ENCODE measurements at regions not wholly inside any gene's neighbourhood (a gene's known extent, or its start where the extent isn't known, plus 50 kb on each side); places are given as distances from the start of the nearest gene placed in this dataset.
"Not testable (repeated sequence)": the region's sequence is repeated elsewhere in the genome, so short reads cannot be mapped to it uniquely, and the experiment has no call there.

DNA sequence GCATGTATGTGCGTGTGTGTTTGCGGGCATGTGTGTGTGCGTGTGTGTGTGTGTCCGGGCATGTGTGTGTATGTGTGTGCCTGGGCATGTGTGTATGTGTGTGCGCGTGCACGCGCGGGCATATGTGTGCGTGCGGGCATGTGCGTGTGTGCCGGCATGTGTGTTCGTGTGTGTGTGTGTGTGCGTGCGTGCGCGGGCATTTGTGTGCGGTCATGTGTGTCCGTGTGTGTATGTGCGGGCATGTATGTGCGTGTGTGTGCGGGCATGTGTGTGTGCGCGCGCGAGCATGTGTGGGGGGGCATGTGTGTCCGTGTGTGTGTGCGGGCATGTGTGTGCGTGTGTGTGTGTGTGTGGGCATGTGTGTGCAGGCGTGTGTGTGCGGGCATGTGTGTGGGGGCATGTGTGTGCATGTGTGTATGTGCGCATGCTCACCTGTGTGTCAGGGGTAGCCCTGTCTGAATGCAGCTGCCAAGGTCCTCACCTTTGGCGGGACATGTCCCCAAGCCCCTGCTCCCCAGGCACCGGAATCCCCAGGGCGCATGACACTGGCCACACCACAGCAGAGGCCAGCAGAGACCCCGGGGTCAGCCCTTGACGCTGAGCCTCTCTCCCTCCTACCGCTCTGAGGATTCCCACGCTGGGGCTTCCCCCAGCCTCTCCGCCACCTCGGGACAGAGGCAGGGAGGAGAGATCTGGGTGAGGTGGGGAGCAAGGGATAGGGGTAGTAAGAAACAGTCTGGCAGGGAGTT lies 109.5 kb upstream of the NCOR2 start:
- no peak overlapping the region for H3K9ac ChIP-seq
- H3K27ac ChIP-seq: no peak overlapping the region
- no peaks in the 10 kb centered on the region for H3K4me1 ChIP-seq
- no peaks in the 10 kb centered on the region for H3K79me2 ChIP-seq
- H3K27me3 ChIP-seq (ENCODE audit: control insufficient read depth, insufficient read depth, low read length): no peaks in the 10 kb centered on the region
- TF ChIP-seq, protein P1, sequence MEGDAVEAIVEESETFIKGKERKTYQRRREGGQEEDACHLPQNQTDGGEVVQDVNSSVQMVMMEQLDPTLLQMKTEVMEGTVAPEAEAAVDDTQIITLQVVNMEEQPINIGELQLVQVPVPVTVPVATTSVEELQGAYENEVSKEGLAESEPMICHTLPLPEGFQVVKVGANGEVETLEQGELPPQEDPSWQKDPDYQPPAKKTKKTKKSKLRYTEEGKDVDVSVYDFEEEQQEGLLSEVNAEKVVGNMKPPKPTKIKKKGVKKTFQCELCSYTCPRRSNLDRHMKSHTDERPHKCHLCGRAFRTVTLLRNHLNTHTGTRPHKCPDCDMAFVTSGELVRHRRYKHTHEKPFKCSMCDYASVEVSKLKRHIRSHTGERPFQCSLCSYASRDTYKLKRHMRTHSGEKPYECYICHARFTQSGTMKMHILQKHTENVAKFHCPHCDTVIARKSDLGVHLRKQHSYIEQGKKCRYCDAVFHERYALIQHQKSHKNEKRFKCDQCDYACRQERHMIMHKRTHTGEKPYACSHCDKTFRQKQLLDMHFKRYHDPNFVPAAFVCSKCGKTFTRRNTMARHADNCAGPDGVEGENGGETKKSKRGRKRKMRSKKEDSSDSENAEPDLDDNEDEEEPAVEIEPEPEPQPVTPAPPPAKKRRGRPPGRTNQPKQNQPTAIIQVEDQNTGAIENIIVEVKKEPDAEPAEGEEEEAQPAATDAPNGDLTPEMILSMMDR (IDR thresholded peaks at IDR 0.05): no peak
- H3K36me3 ChIP-seq (ENCODE audit: control insufficient read depth, insufficient read depth, low read length): no peaks in the 10 kb centered on the region
- no peak overlapping the region for H3K4me2 ChIP-seq (ENCODE audit: low read length)
- H3K9me3 ChIP-seq (ENCODE audit: control insufficient read depth, low read length): no peaks in the 10 kb centered on the region
- H3K4me3 ChIP-seq (ENCODE audit: low read depth, low read length): no peak overlapping the region
- H2AFZ ChIP-seq: no peak overlapping the region

DNA sequence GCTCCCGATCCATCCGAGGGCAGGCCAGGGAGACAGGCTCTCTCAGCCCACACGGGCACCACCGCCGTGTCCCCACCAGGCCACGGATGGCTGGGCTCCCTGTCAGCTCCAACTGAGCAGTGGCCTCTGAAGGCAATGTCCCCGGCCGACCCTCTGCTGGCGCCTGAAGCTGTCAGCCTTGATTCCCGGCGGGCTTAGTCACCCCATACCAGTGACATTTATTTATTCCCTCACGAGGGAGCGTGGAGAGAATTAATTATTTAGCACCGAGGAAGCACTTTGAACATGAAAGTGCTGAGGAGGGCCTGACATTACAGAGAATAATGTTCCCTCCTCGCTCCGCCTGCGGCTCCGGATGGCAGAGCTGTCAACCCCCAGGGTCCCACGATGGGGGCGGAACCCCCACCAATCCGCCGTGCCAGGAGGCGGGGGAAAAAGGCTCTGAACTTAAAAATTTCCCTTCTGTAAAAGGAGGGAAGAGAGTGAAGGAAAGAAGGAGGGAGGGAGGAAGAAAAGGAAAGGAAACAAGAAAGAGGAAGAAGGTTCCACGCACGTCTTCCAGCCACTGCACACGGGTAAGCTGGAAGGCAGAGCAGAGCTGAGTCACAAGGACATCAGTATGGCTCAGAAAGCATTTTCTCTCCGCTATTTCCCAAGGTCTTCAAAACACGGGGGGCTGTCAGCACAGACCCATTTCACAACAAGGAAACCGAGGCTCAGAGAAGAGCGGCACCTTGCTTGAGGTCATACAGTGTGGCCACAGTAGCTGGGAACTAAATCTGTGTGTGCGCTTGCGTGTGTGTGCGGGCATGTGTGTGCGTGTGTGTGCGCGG lies 108.7 kb upstream of the NCOR2 start:
- H3K9me3 ChIP-seq (ENCODE audit: control insufficient read depth, low read length): no peaks in the 10 kb centered on the region
- no peaks in the 10 kb centered on the region for H3K27me3 ChIP-seq (ENCODE audit: control insufficient read depth, insufficient read depth, low read length)
- H3K4me1 ChIP-seq: no peaks in the 10 kb centered on the region
- H3K27ac ChIP-seq: no peak overlapping the region
- H3K9ac ChIP-seq: no peak overlapping the region
- no peaks in the 10 kb centered on the region for H3K36me3 ChIP-seq (ENCODE audit: control insufficient read depth, insufficient read depth, low read length)
- H3K4me2 ChIP-seq (ENCODE audit: low read length): no peak overlapping the region
- TF ChIP-seq, protein P1 (IDR thresholded peaks at IDR 0.05): no peak
- no peak overlapping the region for H2AFZ ChIP-seq
- no peaks in the 10 kb centered on the region for H3K79me2 ChIP-seq
- H3K4me3 ChIP-seq (ENCODE audit: low read depth, low read length): no peak overlapping the region

DNA sequence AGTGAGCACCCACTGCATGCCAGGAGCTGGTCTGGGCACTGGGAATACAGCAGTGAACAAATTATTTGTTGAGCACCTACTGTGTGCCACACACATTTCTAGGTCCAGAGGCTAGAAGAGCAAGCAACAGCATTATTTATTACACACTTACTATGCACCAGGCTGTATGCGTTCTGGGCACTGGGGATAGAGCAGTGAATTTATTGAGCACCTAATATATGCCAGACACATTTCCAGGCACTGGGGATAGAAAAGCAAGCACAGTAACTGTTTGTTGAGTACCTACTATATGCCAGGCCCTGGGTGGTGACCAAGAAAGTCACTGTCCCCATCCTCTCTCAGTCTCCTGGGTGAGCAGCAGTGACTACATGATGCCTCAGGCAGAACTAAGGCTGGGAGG lies 107.5 kb upstream of the NCOR2 start:
- no peak overlapping the region for H3K9ac ChIP-seq
- H3K27ac ChIP-seq: no peak overlapping the region
- H2AFZ ChIP-seq: no peak overlapping the region
- H3K79me2 ChIP-seq: no peaks in the 10 kb centered on the region
- no peaks in the 10 kb centered on the region for H3K27me3 ChIP-seq (ENCODE audit: control insufficient read depth, insufficient read depth, low read length)
- no peaks in the 10 kb centered on the region for H3K9me3 ChIP-seq (ENCODE audit: control insufficient read depth, low read length)
- no peak overlapping the region for H3K4me2 ChIP-seq (ENCODE audit: low read length)
- H3K4me3 ChIP-seq (ENCODE audit: low read depth, low read length): no peak overlapping the region
- H3K4me1 ChIP-seq: no peaks in the 10 kb centered on the region
- TF ChIP-seq, protein P1 (IDR thresholded peaks at IDR 0.05): no peak
- no peaks in the 10 kb centered on the region for H3K36me3 ChIP-seq (ENCODE audit: control insufficient read depth, insufficient read depth, low read length)

DNA sequence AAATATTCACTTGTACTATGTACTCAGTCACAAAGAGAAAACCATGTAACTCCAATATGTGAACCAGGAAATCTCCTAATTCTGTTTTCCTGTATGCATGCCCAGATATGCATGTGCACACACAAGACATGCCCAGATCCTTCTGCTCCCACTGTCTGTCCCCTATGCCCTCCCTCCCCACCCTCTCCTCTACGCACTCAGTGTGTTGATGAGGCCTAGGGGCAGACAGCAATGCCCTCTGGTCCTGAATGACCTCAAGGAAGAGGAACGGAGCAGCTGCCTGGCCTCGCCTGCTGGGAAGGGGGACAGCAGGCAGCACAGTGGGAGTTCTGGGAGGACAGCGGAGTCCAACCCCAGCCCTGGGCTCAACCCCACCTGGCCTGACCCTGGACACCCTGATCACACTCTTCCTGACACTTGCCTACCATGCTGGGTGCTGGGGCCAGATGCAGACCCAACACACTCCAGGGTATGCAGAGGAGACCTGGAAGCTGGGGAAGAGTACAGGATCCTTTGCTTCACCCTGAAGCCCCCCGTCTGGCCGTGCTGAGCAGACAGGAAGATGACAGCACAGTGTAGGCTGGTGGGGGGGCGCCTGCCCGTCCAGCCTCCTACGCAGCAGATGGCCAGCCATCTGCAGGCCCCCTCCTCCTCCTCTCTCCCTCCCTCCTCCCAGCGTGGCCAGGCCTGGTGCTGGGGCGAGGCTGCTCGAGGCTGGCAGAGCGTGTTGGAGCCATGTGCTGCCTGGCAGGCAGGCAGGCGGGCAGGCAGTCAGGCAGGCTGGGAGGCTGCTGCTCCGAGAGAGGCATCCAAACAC lies 106.6 kb upstream of the NCOR2 start:
- Histone ChIP-seq H3K9me3 (ENCODE audit: control insufficient read depth, low read length) (no peaks in the 10 kb centered on the region), H3K27ac (no peak overlapping the region), H3K36me3 (ENCODE audit: control insufficient read depth, insufficient read depth, low read length) (no peaks in the 10 kb centered on the region), H3K9ac (no peak overlapping the region), H3K4me1 (no peaks in the 10 kb centered on the region), H2AFZ (no peak overlapping the region), H3K27me3 (ENCODE audit: control insufficient read depth, insufficient read depth, low read length) (no peaks in the 10 kb centered on the region), H3K4me3 (ENCODE audit: low read depth, low read length) (no peak overlapping the region), H3K4me2 (ENCODE audit: low read length) (no peak overlapping the region), H3K79me2 (no peaks in the 10 kb centered on the region)
- TF ChIP-seq, protein P1 (IDR thresholded peaks at IDR 0.05): no peak

DNA sequence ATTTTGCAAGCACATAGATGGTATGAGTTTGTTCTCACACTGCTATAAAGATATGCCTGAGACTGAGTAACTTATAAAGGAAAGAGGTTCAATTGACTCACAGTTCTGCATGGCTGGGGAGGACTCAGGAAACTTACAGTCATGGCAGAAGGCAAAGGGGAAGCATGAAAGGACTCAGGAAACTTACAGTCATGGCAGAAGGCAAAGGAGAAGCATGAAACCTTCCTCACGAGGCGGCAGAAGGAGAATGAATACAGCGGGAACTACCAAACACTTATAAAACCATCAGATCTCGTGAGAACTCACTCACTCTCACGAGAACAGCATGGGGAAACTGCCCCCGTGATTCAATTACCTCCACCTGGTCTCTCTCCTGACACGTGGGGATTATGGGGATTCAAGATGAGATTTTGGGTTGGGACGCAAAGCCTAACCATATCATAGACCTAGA lies 101.9 kb upstream of the NCOR2 start:
- H3K36me3 ChIP-seq (ENCODE audit: control insufficient read depth, insufficient read depth, low read length); H3K27ac ChIP-seq: not testable (repeated sequence)

More for the DNA sequence above, 101.9 kb upstream of the NCOR2 start:
- H3K9me3 ChIP-seq (ENCODE audit: control insufficient read depth, low read length); H3K4me2 ChIP-seq (ENCODE audit: low read length); H3K9ac ChIP-seq; H3K4me1 ChIP-seq; H3K27me3 ChIP-seq (ENCODE audit: control insufficient read depth, insufficient read depth, low read length); H2AFZ ChIP-seq; H3K4me3 ChIP-seq (ENCODE audit: low read depth, low read length); H3K79me2 ChIP-seq: not testable (repeated sequence)
